Suprapubic skin (tissue), 3 donors: ENCODE measurements at regions not wholly inside any gene's neighbourhood (a gene's known extent, or its start where the extent isn't known, plus 50 kb on each side); places are given as distances from the start of the nearest gene placed in this dataset.

Source experiments
- CTCF ChIP-seq, 2 donors: fragments of 200-600 bp in 1 of 2; fragments of 450-650 bp in 1 of 2; sonication (generic) in 1 of 2; IDR thresholded peaks; one replicate each; pipeline ENCODE4 v1.5.1; 2016 to 2019; ENCODE audit warnings: antibody characterized with exemption in 2 of 2, mild to moderate bottlenecking in 1 of 2, moderate library complexity in 1 of 2
- POLR2AphosphoS5 ChIP-seq, 3 donors: sonication (generic); formaldehyde crosslinking; IDR thresholded peaks; one replicate each; pipeline ENCODE4 v1.6.1; 2017; ENCODE audit warnings: antibody characterized with exemption in 3 of 3

DNA sequence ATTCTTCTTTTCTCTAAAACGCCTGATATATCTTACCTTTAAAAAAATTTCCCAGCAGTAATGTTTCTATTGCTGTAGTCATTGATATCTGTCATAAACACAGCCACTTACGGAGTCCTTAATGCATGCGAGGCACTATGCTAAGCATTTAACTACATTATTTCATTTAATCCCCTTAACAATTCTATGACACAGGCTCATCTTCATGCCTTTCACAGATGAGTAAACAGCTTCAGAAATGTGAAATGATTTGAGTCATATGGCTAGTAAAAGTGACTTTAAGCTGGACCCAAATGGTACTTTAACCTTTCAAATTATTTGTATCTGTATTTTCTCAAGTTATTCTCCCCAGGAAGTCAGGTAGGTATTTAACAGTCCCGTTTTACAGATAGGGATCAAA is 125.1 kb upstream of the FGGY start:
- no peak for TF ChIP-seq CTCF (IDR thresholded peaks at IDR 0.05)
- TF ChIP-seq POLR2AphosphoS5 (IDR thresholded peaks at IDR 0.05): no peak
